Transverse colon (tissue), 4 donors: ENCODE measurements at regions not wholly inside any gene's neighbourhood (a gene's known extent, or its start where the extent isn't known, plus 50 kb on each side); places are given as distances from the start of the nearest gene placed in this dataset.

Source experiments
- CTCF ChIP-seq, 5 experiments: fragments of 200-600 bp in 3 of 5; fragments of 450-650 bp in 2 of 5; sonication (generic) in 3 of 5; IDR thresholded peaks; 1 replicate in 2 of 5; 2 replicates in 3 of 5; pipeline ENCODE4 v1.5.1; 2016 to 2017; ENCODE audit warnings: antibody characterized with exemption in 5 of 5, inconsistent platforms in 3 of 5, mild to moderate bottlenecking in 2 of 5, moderate library complexity in 1 of 5
- EP300 ChIP-seq: sonication (generic); formaldehyde crosslinking; IDR thresholded peaks from one replicate; pipeline ENCODE4 v1.6.1; 2017; ENCODE audit warnings: antibody characterized with exemption, low read depth
- POLR2A ChIP-seq: fragments of 450-650 bp; IDR thresholded peaks from one replicate; pipeline ENCODE4 v1.6.1; 2016; ENCODE audit warnings: antibody characterized with exemption, mild to moderate bottlenecking, moderate library complexity
- POLR2AphosphoS5 ChIP-seq, 3 donors: sonication (generic); formaldehyde crosslinking; IDR thresholded peaks; one replicate each; pipeline ENCODE4 v1.6.1; 2016; ENCODE audit warnings: antibody characterized with exemption in 3 of 3

GRCh38 chr5:176744584-176744965 is 65.8 kb upstream of the UNC5A start:
- TF ChIP-seq POLR2A (no peak), CTCF (IDR thresholded peaks at IDR 0.05) (peak in 3 of 5 experiments; percentile 8 to 19 (median 10)), EP300 (no peak), POLR2AphosphoS5 (IDR thresholded peaks at IDR 0.05) (no peak)
